HEK293 (cell line): ENCODE measurements at regions not wholly inside any gene's neighbourhood (a gene's known extent, or its start where the extent isn't known, plus 50 kb on each side); places are given as distances from the start of the nearest gene placed in this dataset.

Experiments
- CTCF ChIA-PET: fragments of 350-600 bp; formaldehyde crosslinking; extraction: SDS; loops from one replicate; lab custom pipeline; 2021; ENCODE audit warnings: antibody characterized with exemption; lab: Yijun Ruan, JAX
- POLR2A ChIA-PET: fragments of 300-600 bp; formaldehyde crosslinking; extraction: SDS; loops from one replicate; lab custom pipeline; 2020; ENCODE audit warnings: antibody characterized with exemption, inconsistent platforms; lab: Yijun Ruan, JAX
- H3K27ac ChIP-seq: fragments of 200-500 bp; sonication (Bioruptor generic); 2 replicates; pipeline ENCODE4 v1.5.1; 2014; ENCODE audit warnings: low read depth, low read length, control low read depth, inconsistent platforms; ENCODE audit errors: extremely low read depth
- H3K36me3 ChIP-seq, 2 experiments: fragments of 200-500 bp in 1 of 2; sonication (Bioruptor generic) in 1 of 2; 1 replicate in 1 of 2; 2 replicates in 1 of 2; pipeline ENCODE4 v1.5.1; 2014 to 2017; ENCODE audit warnings: inconsistent platforms in 2 of 2, low read length in 2 of 2; ENCODE audit not compliant: control insufficient read depth in 2 of 2, insufficient read depth in 1 of 2
- H3K4me1 ChIP-seq: fragments of 200-500 bp; sonication (Bioruptor generic); 2 replicates; pipeline ENCODE4 v1.5.1; 2014; ENCODE audit warnings: mild to moderate bottlenecking, low read length, inconsistent platforms; ENCODE audit not compliant: control insufficient read depth, insufficient read depth
- H3K4me3 ChIP-seq: 2 replicates; pipeline ENCODE4 v1.5.1; 2011; ENCODE audit warnings: low read depth, mild to moderate bottlenecking, control low read depth, low read length, moderate library complexity
- H3K9me3 ChIP-seq: fragments of 200-500 bp; sonication (Bioruptor generic); 2 replicates; pipeline ENCODE4 v1.5.1; 2014; ENCODE audit warnings: low read depth, low read length, inconsistent platforms; ENCODE audit not compliant: control insufficient read depth, insufficient read depth
- BCL11B ChIP-seq: fragments of 450-650 bp; formaldehyde crosslinking; IDR thresholded peaks from 2 replicates; pipeline ENCODE4 v1.5.1; 2016; ENCODE audit warnings: low read depth, missing biosample characterization, missing genetic modification characterization
- ELK4 ChIP-seq: IDR thresholded peaks from 2 replicates; pipeline ENCODE4 v1.6.1; 2011; ENCODE audit warnings: mild to moderate bottlenecking, low read depth, low read length, borderline replicate concordance
- GLIS2 ChIP-seq: fragments of 450-650 bp; formaldehyde crosslinking; IDR thresholded peaks from 2 replicates; pipeline ENCODE4 v1.5.1; 2016; ENCODE audit warnings: missing biosample characterization, missing genetic modification characterization
- MZF1 ChIP-seq: fragments of 450-650 bp; formaldehyde crosslinking; IDR thresholded peaks from 2 replicates; pipeline ENCODE4 v1.5.1; 2017; ENCODE audit warnings: missing biosample characterization, missing genetic modification characterization, borderline replicate concordance
- SCRT1 ChIP-seq: fragments of 450-650 bp; formaldehyde crosslinking; IDR thresholded peaks from 2 replicates; pipeline ENCODE4 v1.5.1; 2016; ENCODE audit warnings: missing biosample characterization, missing genetic modification characterization, borderline replicate concordance
- ZBTB44 ChIP-seq: fragments of 450-650 bp; IDR thresholded peaks from 2 replicates; pipeline ENCODE4 v1.5.1; 2018; ENCODE audit warnings: missing biosample characterization, mild to moderate bottlenecking, missing genetic modification characterization
- ZBTB8A ChIP-seq: fragments of 450-650 bp; formaldehyde crosslinking; IDR thresholded peaks from 2 replicates; pipeline ENCODE4 v1.5.1; 2016; ENCODE audit warnings: missing biosample characterization, missing genetic modification characterization
- ZEB2 ChIP-seq: fragments of 450-650 bp; formaldehyde crosslinking; IDR thresholded peaks from 2 replicates; pipeline ENCODE4 v1.5.1; 2016; ENCODE audit warnings: missing biosample characterization, missing genetic modification characterization
- ZFHX2 ChIP-seq: fragments of 450-650 bp; formaldehyde crosslinking; conservative IDR thresholded peaks from 2 replicates; pipeline ENCODE4 v1.5.1; 2016; ENCODE audit warnings: missing biosample characterization, missing genetic modification characterization
- ZFP37 ChIP-seq: fragments of 450-650 bp; formaldehyde crosslinking; IDR thresholded peaks from 2 replicates; pipeline ENCODE4 v1.5.1; 2016; ENCODE audit warnings: missing biosample characterization, missing genetic modification characterization
- ZFP41 ChIP-seq: fragments of 450-650 bp; formaldehyde crosslinking; IDR thresholded peaks from 2 replicates; pipeline ENCODE4 v1.5.1; 2016; ENCODE audit warnings: missing biosample characterization, missing genetic modification characterization, borderline replicate concordance
- ZNF10 ChIP-seq: fragments of 450-650 bp; formaldehyde crosslinking; IDR thresholded peaks from 2 replicates; pipeline ENCODE4 v1.5.1; 2017; ENCODE audit warnings: missing biosample characterization, missing genetic modification characterization
- ZNF112 ChIP-seq: fragments of 450-650 bp; formaldehyde crosslinking; IDR thresholded peaks from 2 replicates; pipeline ENCODE4 v1.5.0; 2017; ENCODE audit warnings: missing biosample characterization, missing genetic modification characterization
- ZNF114 ChIP-seq: fragments of 450-650 bp; formaldehyde crosslinking; IDR thresholded peaks from 2 replicates; pipeline ENCODE4 v1.5.0; 2017; ENCODE audit warnings: missing biosample characterization, missing genetic modification characterization
- ZNF140 ChIP-seq: fragments of 450-650 bp; formaldehyde crosslinking; IDR thresholded peaks from 2 replicates; pipeline ENCODE4 v1.5.1; 2016; ENCODE audit warnings: missing biosample characterization, missing genetic modification characterization
- ZNF266 ChIP-seq: fragments of 450-650 bp; formaldehyde crosslinking; IDR thresholded peaks from 2 replicates; pipeline ENCODE4 v1.5.1; 2016; ENCODE audit warnings: missing biosample characterization, missing genetic modification characterization, low read depth
- ZNF350 ChIP-seq: fragments of 450-650 bp; formaldehyde crosslinking; IDR thresholded peaks from 2 replicates; pipeline ENCODE4 v1.5.0; 2017; ENCODE audit warnings: missing biosample characterization, mild to moderate bottlenecking, missing genetic modification characterization
- ZNF366 ChIP-seq: fragments of 450-650 bp; formaldehyde crosslinking; conservative IDR thresholded peaks from 2 replicates; pipeline ENCODE4 v1.5.1; 2016; ENCODE audit warnings: missing biosample characterization, missing genetic modification characterization
- ZNF433 ChIP-seq: fragments of 450-650 bp; formaldehyde crosslinking; IDR thresholded peaks from 2 replicates; pipeline ENCODE4 v1.5.1; 2016; ENCODE audit warnings: missing biosample characterization, missing genetic modification characterization, low read depth
- ZNF510 ChIP-seq: fragments of 450-650 bp; formaldehyde crosslinking; IDR thresholded peaks from 2 replicates; pipeline ENCODE4 v1.5.1; 2018; ENCODE audit warnings: mild to moderate bottlenecking, missing genetic modification characterization, missing biosample characterization; ENCODE audit not compliant: insufficient replicate concordance
- ZNF513 ChIP-seq: fragments of 450-650 bp; IDR thresholded peaks from 2 replicates; pipeline ENCODE4 v1.5.1; 2018; ENCODE audit warnings: missing biosample characterization, missing genetic modification characterization
- ZNF514 ChIP-seq: fragments of 450-650 bp; formaldehyde crosslinking; IDR thresholded peaks from 2 replicates; pipeline ENCODE4 v1.5.1; 2016; ENCODE audit warnings: missing biosample characterization, missing genetic modification characterization
- ZNF610 ChIP-seq: fragments of 450-650 bp; formaldehyde crosslinking; IDR thresholded peaks from 2 replicates; pipeline ENCODE4 v1.5.1; 2016; ENCODE audit warnings: missing biosample characterization, missing genetic modification characterization, borderline replicate concordance
- ZNF621 ChIP-seq: fragments of 450-650 bp; formaldehyde crosslinking; IDR thresholded peaks from 2 replicates; pipeline ENCODE4 v1.5.1; 2017; ENCODE audit warnings: missing biosample characterization, missing genetic modification characterization
- ZNF626 ChIP-seq: fragments of 450-650 bp; sonication (Bioruptor Pico); formaldehyde crosslinking; IDR thresholded peaks from 2 replicates; pipeline ENCODE4 v1.5.1; 2018; ENCODE audit warnings: missing biosample characterization, missing genetic modification characterization, inconsistent platforms
- ZNF660 ChIP-seq: fragments of 450-650 bp; IDR thresholded peaks from 2 replicates; pipeline ENCODE4 v1.5.1; 2018; ENCODE audit warnings: missing biosample characterization, mild to moderate bottlenecking, missing genetic modification characterization
- ZNF747 ChIP-seq: fragments of 450-650 bp; formaldehyde crosslinking; IDR thresholded peaks from 2 replicates; pipeline ENCODE4 v1.5.1; 2016; ENCODE audit warnings: missing biosample characterization, missing genetic modification characterization
- ZNF777 ChIP-seq: fragments of 450-650 bp; formaldehyde crosslinking; IDR thresholded peaks from 2 replicates; pipeline ENCODE4 v1.5.1; 2017; ENCODE audit warnings: missing biosample characterization, missing genetic modification characterization, borderline replicate concordance
- ZNF830 ChIP-seq: fragments of 450-650 bp; IDR thresholded peaks from 2 replicates; pipeline ENCODE4 v1.5.0; 2018; ENCODE audit warnings: missing biosample characterization, missing genetic modification characterization, low read depth, mild to moderate bottlenecking, moderate library complexity
- ZNF837 ChIP-seq: fragments of 450-650 bp; formaldehyde crosslinking; IDR thresholded peaks from 2 replicates; pipeline ENCODE4 v1.5.1; 2016; ENCODE audit warnings: missing biosample characterization, missing genetic modification characterization

GRCh38 chrX:151279161-151279560 lies 102.8 kb downstream of the GPR50 start:
- Histone ChIP-seq H3K36me3 (no peaks in the 10 kb centered on the region), H3K4me3 (no peak overlapping the region), H3K9me3 (no peaks in the 10 kb centered on the region), H3K27ac (no peak overlapping the region), H3K4me1 (no peaks in the 10 kb centered on the region)
- TF ChIP-seq ZNF140 = no peak
- no peak for TF ChIP-seq ZNF10
- no peak for TF ChIP-seq ZNF610
- TF ChIP-seq ZNF266 (tag by site-specific recombination) = no peak
- no peak for TF ChIP-seq ZNF777 (tag by site-specific recombination)
- TF ChIP-seq BCL11B (tag by site-specific recombination) = no peak
- TF ChIP-seq ZNF433 (tag by site-specific recombination) = no peak
- TF ChIP-seq GLIS2 (tag by site-specific recombination) = no peak
- TF ChIP-seq ZNF621 (tag by site-specific recombination) = no peak
- TF ChIP-seq ELK4 = no peak
- TF ChIP-seq ZFP37 = no peak
- TF ChIP-seq ZNF513 (tag by site-specific recombination) = no peak
- ChIA-PET POLR2A (no interaction called here), CTCF (no interaction called here)

- CTCF ChIA-PET = no interaction called here
- no peaks in the 10 kb centered on the region for H3K36me3 ChIP-seq
- H3K9me3 ChIP-seq = no peaks in the 10 kb centered on the region; the same call in 1 of the 2 replicates
- no peak overlapping the region for H3K27ac ChIP-seq
- no peaks in the 10 kb centered on the region for H3K4me1 ChIP-seq
- POLR2A ChIA-PET = no interaction called here
- no peak overlapping the region for H3K4me3 ChIP-seq
- TF ChIP-seq ZNF510 (tag by site-specific recombination) = no peak
- TF ChIP-seq ZFHX2 (tag by site-specific recombination) = no peak
- TF ChIP-seq ZBTB44 = no peak
- TF ChIP-seq ZNF660 = no peak
These were observed 109.1 kb upstream of the VMA21 start for GRCh38 chrX:151287954-151288353.

GRCh38 chrX:151323054-151323453 lies 74.0 kb upstream of the VMA21 start:
- Histone ChIP-seq H3K9me3 (no peaks in the 10 kb centered on the region), H3K36me3 (no peaks in the 10 kb centered on the region), H3K4me3 (no peak overlapping the region), H3K27ac (no peak overlapping the region), H3K4me1 (no peaks in the 10 kb centered on the region)
- ChIA-PET POLR2A (no interaction called here), CTCF (no interaction called here)
- TF ChIP-seq ZNF114 (tag by site-specific recombination) = no peak
- no peak for TF ChIP-seq ZFHX2 (tag by site-specific recombination)
- TF ChIP-seq MZF1 (tag by site-specific recombination) = no peak
- no peak for TF ChIP-seq ZNF366
- TF ChIP-seq ZNF830 (tag by site-specific recombination) = no peak
- TF ChIP-seq ZEB2 = no peak
- no peak for TF ChIP-seq ZNF350 (tag by site-specific recombination)
- TF ChIP-seq ZBTB8A = no peak
- TF ChIP-seq ZNF837 (tag by site-specific recombination) = no peak
- no peak for TF ChIP-seq ZNF747 (tag by site-specific recombination)
- no peak for TF ChIP-seq ZNF626 (tag by site-specific recombination)
- TF ChIP-seq ZNF112 = no peak
- TF ChIP-seq ZFP41 (tag by site-specific recombination) = no peak
- TF ChIP-seq SCRT1 = no peak
- no peak for TF ChIP-seq ZNF514 (tag by site-specific recombination)
